ENCODE measurements at regions not wholly inside any gene's neighbourhood (a gene's known extent, or its start where the extent isn't known, plus 50 kb on each side); places are given as distances from the start of the nearest gene placed in this dataset.

- in situ Hi-C loops (cut with MboI; ENCODE audit: low sequenced_read_pairs): loop anchor here (25.0 kb wide), 1 partner anchor 283 kb away; no protein-coding TSS in a partner anchor
Observed at GRCh38 chr17:73720187-73720834, 76.1 kb upstream of the SDK2 start.

GRCh38 chr17:73722165-73722564, 77.9 kb upstream of the SDK2 start:
- in situ Hi-C loops (cut with MboI; ENCODE audit: low sequenced_read_pairs): loop anchor here (25.0 kb wide), 1 partner anchor 285 kb away; no protein-coding TSS in a partner anchor

- in situ Hi-C loops (cut with MboI; ENCODE audit: low sequenced_read_pairs): loop anchor here (25.0 kb wide), 1 partner anchor 286 kb away; no protein-coding TSS in a partner anchor
Observed at GRCh38 chr17:73723317-73723716, 79.1 kb upstream of the SDK2 start.

GRCh38 chr17:73724341-73724740, 80.1 kb upstream of the SDK2 start:
- in situ Hi-C loops (cut with MboI; ENCODE audit: low sequenced_read_pairs): loop anchor here (25.0 kb wide), 1 partner anchor 287 kb away; no protein-coding TSS in a partner anchor

GRCh38 chr17:73724990-73725389, 80.7 kb upstream of the SDK2 start:
- in situ Hi-C loops (cut with MboI; ENCODE audit: low sequenced_read_pairs): loop anchor here (25.0 kb wide), 1 partner anchor 288 kb away; no protein-coding TSS in a partner anchor

GRCh38 chr17:73725794-73726515, 81.7 kb upstream of the SDK2 start:
- in situ Hi-C loops (cut with MboI; ENCODE audit: low sequenced_read_pairs): no loop called here

- in situ Hi-C loops (cut with MboI; ENCODE audit: low sequenced_read_pairs): no loop called here
Observed at GRCh38 chr17:73727941-73728340, 83.7 kb upstream of the SDK2 start.

GRCh38 chr17:73729101-73729500, 84.9 kb upstream of the SDK2 start:
- in situ Hi-C loops (cut with MboI; ENCODE audit: low sequenced_read_pairs): no loop called here

- in situ Hi-C loops (cut with MboI; ENCODE audit: low sequenced_read_pairs): no loop called here
Observed at GRCh38 chr17:73731733-73732132, 87.5 kb upstream of the SDK2 start.

GRCh38 chr17:73733517-73733916, 89.3 kb upstream of the SDK2 start:
- in situ Hi-C loops (cut with MboI; ENCODE audit: low sequenced_read_pairs): no loop called here

- in situ Hi-C loops (cut with MboI; ENCODE audit: low sequenced_read_pairs): no loop called here
Observed at GRCh38 chr17:73735245-73735644, 91.0 kb upstream of the SDK2 start.

- in situ Hi-C loops (cut with MboI; ENCODE audit: low sequenced_read_pairs): no loop called here
Observed at GRCh38 chr17:73738751-73739575, 94.7 kb upstream of the SDK2 start.

GRCh38 chr17:73740370-73740769, 96.1 kb upstream of the SDK2 start:
- in situ Hi-C loops (cut with MboI; ENCODE audit: low sequenced_read_pairs): no loop called here

- in situ Hi-C loops (cut with MboI; ENCODE audit: low sequenced_read_pairs): no loop called here
Observed at GRCh38 chr17:73742948-73743381, 98.7 kb upstream of the SDK2 start.

GRCh38 chr17:73743518-73744201, 99.4 kb upstream of the SDK2 start:
- in situ Hi-C loops (cut with MboI; ENCODE audit: low sequenced_read_pairs): no loop called here

- in situ Hi-C loops (cut with MboI; ENCODE audit: low sequenced_read_pairs): no loop called here
Observed at GRCh38 chr17:73744411-73744810, 100.2 kb upstream of the SDK2 start.

- in situ Hi-C loops (cut with MboI; ENCODE audit: low sequenced_read_pairs): no loop called here
Observed at GRCh38 chr17:73746314-73747073, 102.2 kb upstream of the SDK2 start.

- in situ Hi-C loops (cut with MboI; ENCODE audit: low sequenced_read_pairs): no loop called here
Observed at GRCh38 chr17:73747221-73748002, 103.2 kb upstream of the SDK2 start.

- in situ Hi-C loops (cut with MboI; ENCODE audit: low sequenced_read_pairs): no loop called here
Observed at GRCh38 chr17:73748508-73748907, 104.3 kb upstream of the SDK2 start.

Measured in HL-60/S4 (cell line).